GM12801 (cell line): ENCODE measurements at regions not wholly inside any gene's neighbourhood (a gene's known extent, or its start where the extent isn't known, plus 50 kb on each side); places are given as distances from the start of the nearest gene placed in this dataset.

Experiments
- TF ChIP-seq, protein P1 (sequence below): IDR thresholded peaks from one replicate; pipeline ENCODE4 v1.5.1; 2011; ENCODE audit warnings: control low read depth; ENCODE audit not compliant: insufficient read length; ENCODE audit errors: extremely low read depth

DNA sequence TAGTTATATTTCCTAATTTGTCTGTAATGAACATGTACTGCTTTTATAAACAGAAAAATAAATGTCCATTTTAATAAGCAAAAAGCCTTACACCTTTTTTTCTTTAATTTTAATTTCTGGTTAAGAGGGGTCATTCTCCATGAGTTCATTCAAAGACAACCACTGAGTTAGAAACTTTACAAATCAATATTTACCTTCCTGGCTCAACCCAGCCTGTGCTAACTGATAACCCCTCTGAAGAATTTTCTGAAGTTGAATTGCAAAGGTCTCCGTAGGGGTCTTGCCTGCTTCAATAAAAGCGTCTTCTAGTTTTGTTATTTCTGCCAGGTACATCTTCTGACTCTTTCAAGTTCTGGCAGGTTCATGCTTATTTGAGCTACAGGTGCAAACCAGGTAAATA is 440.4 kb upstream of the SALL1 start:
- TF ChIP-seq, protein P1, sequence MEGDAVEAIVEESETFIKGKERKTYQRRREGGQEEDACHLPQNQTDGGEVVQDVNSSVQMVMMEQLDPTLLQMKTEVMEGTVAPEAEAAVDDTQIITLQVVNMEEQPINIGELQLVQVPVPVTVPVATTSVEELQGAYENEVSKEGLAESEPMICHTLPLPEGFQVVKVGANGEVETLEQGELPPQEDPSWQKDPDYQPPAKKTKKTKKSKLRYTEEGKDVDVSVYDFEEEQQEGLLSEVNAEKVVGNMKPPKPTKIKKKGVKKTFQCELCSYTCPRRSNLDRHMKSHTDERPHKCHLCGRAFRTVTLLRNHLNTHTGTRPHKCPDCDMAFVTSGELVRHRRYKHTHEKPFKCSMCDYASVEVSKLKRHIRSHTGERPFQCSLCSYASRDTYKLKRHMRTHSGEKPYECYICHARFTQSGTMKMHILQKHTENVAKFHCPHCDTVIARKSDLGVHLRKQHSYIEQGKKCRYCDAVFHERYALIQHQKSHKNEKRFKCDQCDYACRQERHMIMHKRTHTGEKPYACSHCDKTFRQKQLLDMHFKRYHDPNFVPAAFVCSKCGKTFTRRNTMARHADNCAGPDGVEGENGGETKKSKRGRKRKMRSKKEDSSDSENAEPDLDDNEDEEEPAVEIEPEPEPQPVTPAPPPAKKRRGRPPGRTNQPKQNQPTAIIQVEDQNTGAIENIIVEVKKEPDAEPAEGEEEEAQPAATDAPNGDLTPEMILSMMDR, result no peak

DNA sequence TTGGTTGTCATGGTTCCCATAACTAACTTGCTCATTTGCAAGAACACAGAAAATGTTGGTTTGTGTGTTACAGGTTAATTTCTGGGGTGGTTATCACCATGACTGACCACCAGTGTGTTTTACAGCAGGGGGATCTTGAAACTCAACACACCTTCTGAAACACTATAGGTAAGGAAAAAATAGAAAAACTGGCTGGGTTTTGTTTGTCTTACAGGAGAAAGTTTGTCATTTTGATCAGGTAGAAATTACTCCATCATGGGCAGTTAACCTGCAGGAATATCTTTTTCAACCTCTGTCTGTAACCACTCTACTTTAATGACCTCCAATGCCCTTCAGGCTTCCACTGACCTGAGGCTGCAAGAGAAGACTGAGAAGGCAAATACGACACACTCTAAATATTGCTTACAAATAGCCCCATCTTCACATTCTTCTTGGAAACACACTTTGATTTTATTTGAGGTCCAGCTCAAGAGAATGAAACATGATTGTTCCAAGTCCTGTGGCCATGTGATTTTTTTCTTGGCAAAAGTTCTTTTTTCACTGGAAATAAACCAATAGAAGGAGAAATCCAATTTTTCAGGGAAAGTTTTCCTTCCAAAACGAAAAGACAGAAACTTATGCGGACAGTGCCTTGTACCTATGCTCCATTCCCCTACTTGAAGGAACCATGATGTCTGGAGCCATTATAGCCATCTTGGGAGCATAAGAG is 428.7 kb upstream of the SALL1 start:
- TF ChIP-seq, protein P1, result no peak

DNA sequence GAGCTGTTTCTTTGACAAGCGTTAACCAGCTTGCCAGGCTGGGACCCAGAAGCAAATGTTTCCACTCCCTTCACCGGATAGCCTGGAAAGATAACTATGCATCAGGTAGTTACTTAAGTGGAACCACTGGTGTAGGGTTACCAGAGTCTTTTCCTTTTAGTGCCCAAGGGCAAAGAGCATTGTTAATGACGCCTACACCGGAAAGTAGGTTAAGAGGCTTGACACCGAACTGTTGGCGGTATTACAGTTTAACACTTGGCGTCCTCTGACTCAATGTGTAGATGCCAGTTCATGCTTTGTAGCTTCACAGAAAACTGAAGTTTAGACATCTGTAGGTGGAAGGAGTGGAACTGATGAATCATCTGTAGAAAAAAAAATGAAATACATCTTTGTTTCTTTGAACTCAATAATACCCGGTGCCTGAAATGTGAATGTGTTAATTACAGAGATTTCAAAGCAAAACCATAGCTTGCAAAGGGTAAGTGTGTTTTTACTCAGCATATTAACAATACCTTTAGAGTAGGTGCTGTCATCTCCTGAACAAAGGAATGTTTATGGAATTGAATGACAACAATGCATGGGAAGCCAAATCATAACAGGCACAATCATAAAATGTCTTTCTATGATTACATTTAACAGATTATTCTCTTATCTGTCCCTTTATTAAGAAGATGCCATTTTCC is 426.7 kb upstream of the SALL1 start:
- TF ChIP-seq, protein P1, result no peak

DNA sequence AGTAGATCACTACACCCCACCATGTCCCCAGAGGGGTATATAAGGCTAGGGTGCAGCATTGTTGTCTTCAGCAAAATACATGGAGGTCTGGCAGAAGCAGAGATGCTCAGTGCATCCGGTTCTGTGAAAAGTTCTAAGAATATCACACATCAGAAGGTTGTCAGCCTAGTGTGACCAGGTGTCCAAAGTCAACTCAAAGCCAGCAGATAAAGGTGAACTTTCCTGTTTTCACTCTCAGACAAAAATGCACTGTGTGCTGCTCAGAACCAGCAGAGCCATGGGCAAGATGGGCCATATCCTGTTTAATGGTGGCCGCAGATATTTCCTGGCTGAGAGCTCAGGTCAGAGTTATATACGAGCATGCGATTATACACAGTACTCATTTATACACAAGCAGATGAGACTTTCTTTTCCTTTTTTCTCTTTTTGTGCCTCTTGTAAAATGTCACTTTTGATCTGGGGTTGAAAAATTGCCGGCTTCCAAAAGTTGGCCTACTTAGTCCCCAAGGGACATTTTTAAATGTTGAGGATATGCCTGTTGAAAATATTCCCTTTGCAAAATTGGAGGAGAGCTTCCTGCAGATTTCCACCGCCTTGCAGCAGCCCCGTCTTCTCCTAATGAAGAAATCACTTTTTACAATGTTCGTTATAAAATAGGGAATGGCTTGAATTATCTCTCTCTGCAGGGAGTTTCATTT is 425.6 kb upstream of the SALL1 start:
- TF ChIP-seq, protein P1, result no peak

DNA sequence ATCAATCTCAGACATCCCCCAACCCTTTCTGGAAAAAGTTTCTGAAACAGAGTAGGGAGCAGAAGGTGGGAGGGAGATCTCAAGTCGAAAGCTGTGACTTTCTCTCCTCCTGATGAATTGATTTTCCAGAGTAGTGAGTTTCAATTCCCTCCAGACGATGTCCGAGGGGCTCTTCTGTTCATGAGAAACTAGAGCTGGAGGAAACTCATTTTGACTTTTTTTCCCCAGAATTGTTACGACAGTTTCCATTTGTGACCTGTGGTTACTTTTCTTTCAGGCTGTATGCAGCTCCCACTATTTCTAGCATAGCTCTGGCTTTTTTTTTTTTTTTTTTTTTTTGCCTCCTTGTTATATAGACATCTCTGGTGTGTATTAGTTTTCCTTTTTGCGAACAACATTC is 422.1 kb upstream of the SALL1 start:
- TF ChIP-seq, protein P1, result no peak

DNA sequence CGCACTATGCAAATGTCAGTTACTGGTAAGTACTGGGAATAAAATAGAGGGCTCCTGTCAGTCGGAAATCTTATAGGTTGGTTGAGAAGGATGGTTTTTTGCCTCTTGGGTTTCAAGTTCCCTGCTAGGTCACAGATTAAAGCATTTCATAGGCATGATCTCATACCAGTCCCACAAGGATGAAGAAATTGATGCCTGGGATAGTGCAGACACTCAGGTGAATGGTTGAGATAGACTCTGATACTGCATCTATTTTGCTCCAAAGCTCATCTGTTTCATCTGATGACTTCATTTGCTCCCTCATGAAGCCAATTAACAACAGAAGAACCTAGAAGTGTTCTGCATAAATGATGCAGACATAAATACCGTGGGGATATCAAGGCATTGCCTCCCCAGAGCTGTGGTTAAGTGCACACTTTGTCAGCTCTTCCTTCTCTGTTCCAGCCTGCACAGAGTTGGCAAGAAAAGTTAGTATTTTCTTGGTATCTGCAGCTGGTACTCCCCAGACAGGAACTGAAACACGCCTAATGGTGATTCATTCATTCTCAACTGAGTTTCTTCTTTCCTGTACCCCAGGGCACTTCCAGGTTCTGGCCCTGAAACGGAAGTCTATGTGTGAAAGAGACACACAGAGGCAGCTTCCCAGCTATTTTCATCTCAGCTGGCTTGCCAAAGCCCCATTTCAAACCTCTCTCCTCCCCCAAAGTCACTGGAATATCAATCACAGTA is 418.3 kb upstream of the SALL1 start:
- TF ChIP-seq, protein P1, result no peak

DNA sequence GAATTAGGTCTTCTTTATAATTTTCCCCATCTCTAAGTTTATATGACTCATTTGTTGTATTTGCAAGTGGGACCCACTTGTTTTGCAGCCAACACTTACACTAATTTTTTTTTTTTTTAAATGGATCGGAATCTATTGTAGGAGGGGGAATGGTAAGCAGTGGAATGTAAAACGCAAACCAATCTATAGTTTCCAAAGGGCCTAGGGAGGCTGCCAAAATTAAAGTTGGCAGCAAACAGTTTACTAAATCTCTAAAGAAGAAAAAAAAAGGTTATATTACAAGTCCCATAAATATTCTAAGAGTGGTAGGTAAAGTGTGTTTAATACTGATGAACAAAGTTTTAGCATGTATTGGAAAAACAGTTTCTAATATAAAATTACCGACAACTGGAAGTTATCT is 416.8 kb upstream of the SALL1 start:
- TF ChIP-seq, protein P1, result no peak
